Kasumi-1 (cell line): ENCODE measurements at regions not wholly inside any gene's neighbourhood (a gene's known extent, or its start where the extent isn't known, plus 50 kb on each side); places are given as distances from the start of the nearest gene placed in this dataset.

Experiments
- DNase-seq, 2 experiments: peaks; one replicate each; lab custom pipeline; 2025; lab: John Stamatoyannopoulos, UW

- DNase-seq: no peak
Observed at GRCh38 chr15:97168704-97169475, 791.6 kb upstream of the ARRDC4 start.

DNA sequence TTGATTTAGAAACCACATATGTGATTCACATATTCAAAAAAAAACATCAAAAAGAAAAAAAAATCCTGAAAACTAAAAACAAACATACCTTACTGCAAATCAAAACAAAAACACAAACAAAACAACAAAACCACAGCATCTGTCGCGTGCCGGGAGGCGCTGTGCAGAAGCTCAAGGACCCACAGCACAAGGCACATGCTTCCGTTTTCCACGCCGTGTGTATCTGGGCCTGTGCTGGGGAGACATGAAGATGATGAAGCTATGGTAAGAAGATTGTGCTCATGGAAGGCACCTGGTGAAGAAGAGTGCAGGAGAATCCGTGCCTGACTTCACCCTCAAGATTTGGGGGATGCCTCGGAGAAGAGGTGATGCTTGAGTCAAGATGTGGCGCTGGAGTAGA lies 788.9 kb upstream of the ARRDC4 start:
- DNase-seq: no peak

GRCh38 chr15:97174886-97175540 lies 785.5 kb upstream of the ARRDC4 start:
- peak; percentile 20 to 27 for DNase-seq

DNA sequence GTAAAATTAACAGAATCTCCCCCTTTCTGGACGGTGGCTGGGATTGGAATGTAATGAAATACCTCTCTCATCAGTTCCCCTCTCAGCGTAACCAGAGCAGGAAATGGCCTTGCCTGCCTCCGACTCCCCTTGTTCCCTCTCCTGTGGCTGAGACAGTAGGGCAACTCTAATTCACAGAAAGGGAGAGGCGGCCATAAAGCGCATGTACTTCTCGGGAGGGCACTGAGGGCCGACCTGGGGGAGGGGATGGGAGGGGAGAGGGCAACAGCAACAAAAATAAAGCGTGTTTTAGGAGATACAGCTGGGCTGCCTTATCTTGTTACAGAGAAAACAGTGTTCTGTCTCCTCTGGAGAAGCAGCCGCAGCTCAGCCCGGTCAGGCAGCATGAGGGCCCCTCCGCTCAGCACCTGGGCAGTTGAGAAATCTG lies 783.3 kb upstream of the ARRDC4 start:
- DNase-seq: peak; percentile 9 to 10

DNA sequence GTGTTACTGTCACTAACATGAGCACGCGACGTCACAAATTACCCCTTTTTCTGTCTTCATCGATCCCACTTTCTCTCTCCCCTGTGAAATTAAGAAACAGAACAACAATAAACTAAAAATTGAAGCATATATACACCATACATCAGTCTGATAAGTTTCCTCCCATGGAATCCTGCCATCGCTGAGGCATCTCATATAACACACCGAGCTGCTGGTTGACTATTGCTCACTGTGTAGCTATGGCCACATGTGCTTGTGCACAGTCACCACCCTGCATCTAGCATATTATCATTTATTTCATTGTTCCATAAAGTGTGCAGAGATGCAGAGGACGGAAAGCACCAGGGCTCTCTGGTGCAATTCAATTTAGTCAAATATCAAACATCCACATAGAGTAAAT lies 777.9 kb upstream of the ARRDC4 start:
- DNase-seq: no peak

- no peak for DNase-seq
Observed at GRCh38 chr15:97189162-97189780, 771.2 kb upstream of the ARRDC4 start.

- DNase-seq: no peak
Observed at GRCh38 chr15:97194750-97195149, 765.8 kb upstream of the ARRDC4 start.

DNA sequence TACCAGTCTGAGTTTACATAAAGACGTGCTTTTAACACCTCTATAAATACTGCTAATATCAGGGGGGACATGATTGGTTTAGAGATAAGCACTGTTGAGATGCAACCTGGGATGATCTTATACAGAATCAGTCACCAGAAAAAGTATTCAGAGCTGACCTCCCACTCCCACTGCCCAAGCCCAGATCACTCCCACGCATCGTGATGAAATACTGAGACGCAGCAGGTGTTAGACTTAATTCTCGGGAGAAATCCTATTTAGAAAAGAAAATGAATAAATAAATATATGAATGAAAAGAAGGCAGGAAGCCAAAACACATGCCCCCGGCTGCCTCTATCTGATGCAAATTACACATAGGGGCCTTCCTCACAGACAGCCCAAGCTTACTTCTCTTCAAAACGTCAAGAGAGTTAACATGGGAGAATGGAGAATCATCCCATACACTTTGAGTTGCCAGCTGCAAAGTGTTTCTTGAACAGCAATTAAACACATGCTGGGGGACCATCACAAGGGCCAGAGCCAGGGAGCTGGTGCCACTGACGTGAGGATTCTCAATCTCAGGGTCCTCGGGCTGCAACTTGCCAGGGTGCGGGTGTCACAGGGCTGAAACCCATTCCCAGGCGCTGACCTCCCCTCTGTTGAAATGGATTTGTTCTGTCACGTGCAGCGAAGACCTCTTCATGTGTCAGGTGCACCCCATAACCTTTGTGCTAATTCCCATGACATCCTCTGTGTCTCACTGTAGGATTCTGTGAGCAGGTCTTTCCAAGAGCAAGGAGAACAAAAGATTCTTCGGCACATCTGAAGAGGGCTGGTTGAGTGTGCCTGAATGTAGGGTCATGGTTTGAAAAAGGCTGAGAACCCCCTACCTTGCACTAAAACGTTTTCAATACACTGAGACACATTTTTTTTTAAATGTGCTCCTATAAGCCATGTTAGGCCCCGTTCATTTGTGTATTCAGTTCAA lies 764.2 kb upstream of the ARRDC4 start:
- DNase-seq: no peak

DNA sequence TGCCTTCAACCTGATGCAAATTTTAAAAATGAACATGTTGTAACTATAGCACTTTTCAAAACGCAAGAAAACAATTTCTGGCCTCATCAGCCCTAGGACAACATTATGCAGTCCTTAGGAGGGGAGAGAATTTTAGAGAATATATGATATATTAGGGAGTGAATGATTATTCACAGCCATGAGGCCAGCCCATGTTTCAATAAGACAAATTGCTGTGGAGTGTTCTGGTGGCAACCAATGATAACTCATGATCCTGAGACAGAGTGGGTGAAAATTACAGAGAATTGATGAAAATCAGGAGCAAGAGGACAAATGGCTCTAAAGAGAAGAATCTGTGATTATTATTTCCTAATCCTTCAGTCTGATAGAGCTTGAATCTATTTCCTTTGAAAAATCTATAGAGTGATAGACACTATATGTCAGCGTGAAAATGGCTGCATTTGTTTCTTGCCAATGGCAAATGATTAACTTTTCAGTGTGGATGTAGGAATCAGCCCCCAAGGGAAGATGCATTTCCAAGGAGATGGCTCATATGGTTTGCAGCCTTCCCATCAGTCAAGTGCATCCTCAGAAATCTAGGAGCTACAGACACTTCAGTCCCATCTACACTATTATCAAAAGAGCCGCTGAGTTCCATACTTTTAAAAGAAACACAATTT lies 761.0 kb upstream of the ARRDC4 start:
- no peak for DNase-seq

DNA sequence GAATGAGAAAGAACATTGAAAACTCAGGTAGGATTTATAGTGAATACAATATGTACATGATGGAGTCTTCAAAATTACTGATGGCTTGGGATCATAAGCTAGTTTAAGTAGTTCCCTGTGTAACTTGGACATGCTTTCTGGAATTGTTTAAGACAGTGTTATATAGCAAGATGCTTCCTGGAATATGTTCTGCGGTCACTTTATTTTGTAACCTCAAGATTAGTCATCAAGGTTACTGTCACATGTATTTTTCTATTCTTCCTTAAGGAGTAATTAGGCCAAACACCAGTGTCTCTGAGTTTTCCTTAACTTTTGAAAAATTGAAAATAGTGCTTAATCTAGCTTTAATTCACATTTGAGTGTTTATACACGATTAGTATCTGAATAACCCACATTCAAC lies 760.3 kb upstream of the ARRDC4 start:
- DNase-seq: no peak

DNA sequence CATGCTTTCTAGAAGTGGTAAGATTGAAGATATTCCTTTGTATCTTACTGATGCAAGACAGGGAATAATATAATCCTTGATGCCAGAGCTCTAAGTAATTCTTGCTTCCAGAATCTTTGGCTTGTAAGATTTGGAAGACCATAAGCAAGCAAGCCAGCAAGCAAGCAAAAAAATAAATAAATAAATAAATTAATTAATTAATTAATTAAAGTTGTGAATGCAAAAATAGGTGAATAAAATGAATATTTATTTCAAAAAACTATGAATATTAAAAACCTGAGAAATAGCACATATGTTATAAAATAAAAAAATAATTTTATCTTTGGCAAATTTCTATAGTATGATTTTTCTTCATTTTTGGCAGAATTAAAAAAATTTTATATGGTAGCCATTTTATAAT lies 750.2 kb upstream of the ARRDC4 start:
- no peak for DNase-seq

DNA sequence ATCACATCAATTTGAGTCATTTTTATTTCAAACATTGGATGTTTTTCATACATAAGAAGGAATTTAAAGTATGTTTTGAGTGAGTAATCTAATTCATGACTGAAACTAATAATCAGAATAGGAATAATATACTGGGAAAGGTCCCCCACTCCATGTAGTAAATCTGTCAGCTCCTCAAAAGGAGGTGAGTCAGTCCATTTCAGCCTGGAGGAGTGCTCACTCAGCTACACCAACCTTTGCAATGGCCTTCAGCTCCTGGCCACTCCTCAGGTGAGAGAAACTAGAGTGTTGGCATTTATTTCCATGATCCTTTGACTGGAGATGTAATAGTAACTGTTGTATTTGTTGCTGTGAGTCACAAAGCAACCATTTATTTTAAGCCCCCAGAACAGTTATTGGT lies 744.9 kb upstream of the ARRDC4 start:
- no peak for DNase-seq

GRCh38 chr15:97224191-97224641 lies 736.3 kb upstream of the ARRDC4 start:
- DNase-seq: no peak

GRCh38 chr15:97234851-97235610 lies 725.5 kb upstream of the ARRDC4 start:
- peak; percentile 51 to 66 for DNase-seq

- peak in 1 of 2 experiments; percentile 24 for DNase-seq
Observed at GRCh38 chr15:97235611-97235985, 724.9 kb upstream of the ARRDC4 start.

GRCh38 chr15:97236140-97236539 lies 724.4 kb upstream of the ARRDC4 start:
- no peak for DNase-seq

GRCh38 chr15:97237160-97237559 lies 723.3 kb upstream of the ARRDC4 start:
- no peak for DNase-seq

GRCh38 chr15:97248376-97248775 lies 712.1 kb upstream of the ARRDC4 start:
- no peak for DNase-seq

DNA sequence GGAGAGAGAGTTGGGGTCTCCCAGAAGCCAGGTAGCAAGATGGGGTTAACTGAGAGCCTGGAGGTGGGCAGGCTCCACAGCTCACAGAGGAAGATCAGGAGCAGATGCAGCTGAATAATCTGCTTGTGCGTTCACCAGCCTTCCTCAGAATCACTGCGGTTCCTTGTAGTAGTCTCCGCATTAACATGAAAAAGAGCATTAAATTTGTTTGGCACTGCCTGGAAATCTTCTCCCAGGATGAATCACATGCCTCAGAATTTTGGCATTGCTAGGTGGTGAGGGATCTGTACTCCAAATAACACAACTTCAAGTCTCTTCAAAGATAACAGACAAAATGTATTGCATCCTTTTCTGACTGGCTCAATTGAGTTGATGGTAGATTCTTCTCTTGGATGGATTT lies 700.6 kb upstream of the ARRDC4 start:
- no peak for DNase-seq

DNA sequence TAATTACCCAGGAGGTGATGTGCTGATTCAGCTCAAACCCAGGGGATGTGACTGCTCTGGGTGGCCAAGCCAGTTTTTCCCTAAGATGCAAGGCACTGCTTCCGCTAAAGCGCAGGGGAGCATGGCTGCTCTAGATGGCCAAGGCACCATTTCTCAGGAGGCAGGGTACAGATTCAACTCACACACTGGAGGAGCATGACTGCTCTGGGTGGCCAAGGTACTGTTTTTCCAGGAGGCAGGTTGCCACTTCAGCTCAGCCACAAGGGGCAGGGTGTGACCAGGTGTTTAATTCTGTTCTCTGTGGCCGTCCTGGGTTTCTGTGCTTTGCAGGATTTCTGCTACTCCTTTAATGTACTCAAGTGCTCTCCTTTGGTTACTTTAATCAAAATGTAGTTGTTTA lies 659.3 kb upstream of the ARRDC4 start:
- no peak for DNase-seq

DNA sequence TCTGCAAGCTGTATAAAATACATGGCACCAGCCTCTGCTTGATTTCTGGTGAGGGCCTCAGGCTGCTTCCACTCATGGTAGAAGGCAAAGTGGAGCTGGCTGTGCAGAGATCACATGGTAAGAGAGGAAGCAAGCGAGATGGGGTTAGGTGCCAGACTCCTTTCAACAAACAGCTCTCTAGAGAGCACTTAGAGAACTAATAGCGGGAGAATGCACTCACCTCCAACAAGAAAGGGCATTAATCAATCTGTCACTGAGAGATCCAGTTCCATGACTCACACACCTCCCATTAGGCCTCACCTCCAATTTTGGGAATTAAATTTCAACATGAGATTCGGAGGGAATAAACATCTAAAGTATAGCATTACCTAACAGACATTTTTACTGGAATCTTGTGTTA lies 644.1 kb upstream of the ARRDC4 start:
- DNase-seq: no peak
